H9 (cell line): ENCODE measurements at regions not wholly inside any gene's neighbourhood (a gene's known extent, or its start where the extent isn't known, plus 50 kb on each side); places are given as distances from the start of the nearest gene placed in this dataset.

Experiments used
- DNase-seq: peaks from one replicate; pipeline ENCODE4 v3.0.0-alpha.2; 2017
- H2AFZ ChIP-seq: one replicate; pipeline ENCODE4 v1.6.1; 2013; ENCODE audit warnings: mild to moderate bottlenecking, low read length, control low read depth, moderate library complexity
- H2AK5ac ChIP-seq: 2 replicates; pipeline ENCODE4 v1.6.1; 2013; ENCODE audit warnings: low read length, control low read depth, mixed read lengths; ENCODE audit not compliant: insufficient read length
- H2BK120ac ChIP-seq: one replicate; pipeline ENCODE4 v1.6.1; 2013; ENCODE audit warnings: low read depth, mild to moderate bottlenecking, low read length, control low read depth, inconsistent platforms; ENCODE audit not compliant: poor library complexity, severe bottlenecking
- H2BK12ac ChIP-seq: 2 replicates; pipeline ENCODE4 v1.6.1; 2013; ENCODE audit warnings: low read length, control low read depth, mixed read lengths, low read depth; ENCODE audit not compliant: insufficient read length
- H2BK15ac ChIP-seq: 2 replicates; pipeline ENCODE4 v1.6.1; 2013; ENCODE audit warnings: low read depth, low read length, control low read depth
- H2BK20ac ChIP-seq: one replicate; pipeline ENCODE4 v1.6.1; 2013; ENCODE audit warnings: low read depth, mild to moderate bottlenecking, low read length, control low read depth, inconsistent platforms; ENCODE audit not compliant: poor library complexity, severe bottlenecking
- H2BK5ac ChIP-seq: 2 replicates; pipeline ENCODE4 v1.6.1; 2013; ENCODE audit warnings: low read length, control low read depth, mixed read lengths; ENCODE audit not compliant: insufficient read length
- H3K14ac ChIP-seq: 2 replicates; pipeline ENCODE4 v1.6.1; 2013; ENCODE audit warnings: low read length, control low read depth; ENCODE audit not compliant: insufficient read depth
- H3K18ac ChIP-seq: 2 replicates; pipeline ENCODE4 v1.6.1; 2013; ENCODE audit warnings: low read depth, mild to moderate bottlenecking, mixed read lengths, low read length, control low read depth; ENCODE audit not compliant: insufficient read length
- H3K23ac ChIP-seq: 2 replicates; pipeline ENCODE4 v1.6.1; 2013; ENCODE audit warnings: low read length, control low read depth, mixed read lengths, low read depth; ENCODE audit not compliant: insufficient read length
- H3K23me2 ChIP-seq: 2 replicates; pipeline ENCODE4 v1.6.1; 2013; ENCODE audit warnings: low read depth, mild to moderate bottlenecking, mixed read lengths, low read length, control low read depth; ENCODE audit not compliant: insufficient read length, poor library complexity, severe bottlenecking
- H3K27ac ChIP-seq: 2 replicates; pipeline ENCODE4 v1.5.1; 2013; ENCODE audit warnings: low read length, control low read depth, mixed read lengths, low read depth; ENCODE audit not compliant: insufficient read length
- H3K27me3 ChIP-seq: 2 replicates; pipeline ENCODE4 v1.6.1; 2013; ENCODE audit warnings: low read length, control low read depth, inconsistent platforms; ENCODE audit not compliant: insufficient read depth
- H3K4ac ChIP-seq: 2 replicates; pipeline ENCODE4 v1.6.1; 2013; ENCODE audit warnings: low read depth, mild to moderate bottlenecking, control low read depth, inconsistent platforms, low read length, moderate library complexity
- H3K4me1 ChIP-seq: 2 replicates; pipeline ENCODE4 v1.6.1; 2013; ENCODE audit warnings: low read length, control low read depth, inconsistent platforms; ENCODE audit not compliant: insufficient read depth
- H3K4me2 ChIP-seq: 2 replicates; pipeline ENCODE4 v1.6.1; 2013; ENCODE audit warnings: low read length, control low read depth, mixed read lengths; ENCODE audit not compliant: insufficient read length, insufficient read depth
- H3K56ac ChIP-seq: 2 replicates; pipeline ENCODE4 v1.6.1; 2013; ENCODE audit warnings: low read depth, mild to moderate bottlenecking, mixed read lengths, low read length, control low read depth; ENCODE audit not compliant: insufficient read length
- H3K79me1 ChIP-seq: 2 replicates; pipeline ENCODE4 v1.6.1; 2013; ENCODE audit warnings: low read depth, mild to moderate bottlenecking, moderate library complexity, low read length, control low read depth, inconsistent platforms; ENCODE audit not compliant: insufficient read depth, poor library complexity, severe bottlenecking
- H3K79me2 ChIP-seq: 2 replicates; pipeline ENCODE4 v1.6.1; 2013; ENCODE audit warnings: low read length, control low read depth, inconsistent platforms; ENCODE audit not compliant: insufficient read depth
- H3K9ac ChIP-seq: 2 replicates; pipeline ENCODE4 v1.6.1; 2013; ENCODE audit warnings: low read length, control low read depth, mixed read lengths; ENCODE audit not compliant: insufficient read length; ENCODE audit errors: extremely low read depth
- H3K9me3 ChIP-seq: one replicate; pipeline ENCODE4 v1.6.1; 2013; ENCODE audit warnings: low read depth, low read length, inconsistent platforms; ENCODE audit not compliant: control insufficient read depth
- H3T11ph ChIP-seq: one replicate; pipeline ENCODE4 v1.6.1; 2013; ENCODE audit warnings: mild to moderate bottlenecking, low read length, control low read depth, inconsistent platforms
- H4K20me1 ChIP-seq: one replicate; pipeline ENCODE4 v1.6.1; 2013; ENCODE audit not compliant: control insufficient read depth, insufficient read length, insufficient read depth
- H4K5ac ChIP-seq: 2 replicates; pipeline ENCODE4 v1.6.1; 2013; ENCODE audit warnings: low read depth, mild to moderate bottlenecking, mixed read lengths, low read length, control low read depth; ENCODE audit not compliant: insufficient read length
- H4K8ac ChIP-seq: replicated peaks from 2 replicates; pipeline ENCODE4 v1.6.1; 2013; ENCODE audit warnings: low read length, control low read depth, mixed read lengths, low read depth; ENCODE audit not compliant: insufficient read length
- H4K91ac ChIP-seq: 2 replicates; pipeline ENCODE4 v1.6.1; 2013; ENCODE audit warnings: low read depth, mild to moderate bottlenecking, moderate library complexity, mixed read lengths, low read length, control low read depth; ENCODE audit not compliant: insufficient read length
- H3K27ac Mint-ChIP-seq, 3 experiments: 2 replicates in 2 of 3; 3 replicates in 1 of 3; pipeline ENCODE4 v1.8.0; 2020 to 2021; ENCODE audit warnings: mixed read lengths in 3 of 3, mild to moderate bottlenecking in 1 of 3, moderate library complexity in 1 of 3
- H3K27me3 Mint-ChIP-seq: 2 replicates; pipeline ENCODE4 v1.8.0; 2021; ENCODE audit warnings: low read depth, mild to moderate bottlenecking, moderate library complexity, mixed read lengths
- H3K36me3 Mint-ChIP-seq, 3 experiments: 2 replicates in 2 of 3; 3 replicates in 1 of 3; pipeline ENCODE4 v1.8.0; 2020 to 2021; ENCODE audit warnings: low read depth in 3 of 3, mixed read lengths in 3 of 3; ENCODE audit not compliant: insufficient read depth in 1 of 3
- H3K4me1 Mint-ChIP-seq, 2 experiments: 2 replicates each; pipeline ENCODE4 v1.8.0; 2020; ENCODE audit warnings: mixed read lengths in 2 of 2
- H3K4me3 Mint-ChIP-seq, 2 experiments: 2 replicates in 1 of 2; 3 replicates in 1 of 2; pipeline ENCODE4 v1.8.0; 2020 to 2021; ENCODE audit warnings: mild to moderate bottlenecking in 2 of 2, mixed read lengths in 2 of 2, moderate library complexity in 1 of 2
- H3K9me3 Mint-ChIP-seq, 2 experiments: 2 replicates in 1 of 2; 3 replicates in 1 of 2; pipeline ENCODE4 v1.8.0; 2020; ENCODE audit warnings: mild to moderate bottlenecking in 2 of 2, mixed read lengths in 2 of 2, moderate library complexity in 1 of 2
- CTCF ChIP-seq: fragments of 200-600 bp; sonication (generic); conservative IDR thresholded peaks from 3 replicates; pipeline ENCODE4 v1.8.0; 2021; ENCODE audit warnings: antibody characterized with exemption, mild to moderate bottlenecking
- WGBS: extraction: QIAGEN DNeasy Blood & Tissue Kit; methylation state at CpG from one replicate; pipeline ENCODE4 v1.1.7; 2013; ENCODE audit warnings: missing lambda C conversion rate, low lambda C conversion rate, mixed read lengths; ENCODE audit not compliant: insufficient read length; ENCODE audit errors: extremely low coverage; 5-methylcytosine and 5-hydroxymethylcytosine counted together

DNA sequence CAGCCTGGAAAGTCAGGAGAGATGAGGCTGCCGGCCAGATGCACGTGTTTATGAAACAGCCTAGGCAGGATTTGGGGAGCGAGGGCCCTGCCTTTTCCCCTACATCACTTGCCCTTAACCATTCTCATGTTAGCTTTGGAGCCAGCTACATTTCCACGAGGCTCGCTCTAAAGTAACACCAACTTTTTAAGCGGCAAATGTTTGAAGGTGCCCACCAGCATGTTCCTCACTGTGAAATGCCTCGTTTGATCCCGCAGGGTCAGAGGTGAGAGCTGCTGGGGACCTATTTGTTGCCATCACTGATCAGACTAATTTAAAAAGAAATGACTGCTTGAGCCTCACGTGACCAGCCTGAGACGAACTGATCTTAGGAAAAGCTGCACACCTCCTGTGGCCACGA is 51.6 kb upstream of the DACT2 start:
- H3K27ac Mint-ChIP-seq = no peak overlapping the region
- Histone ChIP-seq H4K5ac (no peak overlapping the region), H4K91ac (no peak overlapping the region), H3K4me2 (no peak overlapping the region), H3K14ac (no peak overlapping the region), H4K20me1 (no peaks in the 10 kb centered on the region), H4K8ac (no peak overlapping the region), H3K4ac (no peak overlapping the region), H2BK5ac (no peak overlapping the region), H3K23ac (no peak overlapping the region), H3T11ph (no peak overlapping the region), H3K79me2 (no peaks in the 10 kb centered on the region), H3K27me3 (no peaks in the 10 kb centered on the region), H3K27ac (no peak overlapping the region), H3K9ac (no peak overlapping the region), H2BK120ac (no peak overlapping the region), H2BK12ac (no peak overlapping the region), H2AFZ (no peak overlapping the region), H3K23me2 (no peaks in the 10 kb centered on the region), H3K79me1 (no peaks in the 10 kb centered on the region), H2BK20ac (no peak overlapping the region), H2BK15ac (no peak overlapping the region), H3K18ac (no peak overlapping the region), H3K4me1 (no peaks in the 10 kb centered on the region), H3K9me3 (no peaks in the 10 kb centered on the region), H3K56ac (no peak overlapping the region), H2AK5ac (no peak overlapping the region)
- no peak for TF ChIP-seq CTCF
- DNase-seq = no peak
- whole genome bisulfite sequencing = no CpG with 5 or more reads among the region's 11 CpGs
- H3K36me3 Mint-ChIP-seq = no peaks in the 10 kb centered on the region; a peak in 1 of 7 replicates
- H3K27me3 Mint-ChIP-seq = peaks cover 12% of the 10 kb centered on the region
- H3K4me1 Mint-ChIP-seq = peaks cover 10 to 25% of the 10 kb centered on the region in 2 experiments
- no peak overlapping the region for H3K4me3 Mint-ChIP-seq
- peaks cover under 1 to 3% of the 10 kb centered on the region in 2 experiments; a peak in 3 of 5 replicates for H3K9me3 Mint-ChIP-seq
